AG08396 (cell line): ENCODE measurements at regions not wholly inside any gene's neighbourhood (a gene's known extent, or its start where the extent isn't known, plus 50 kb on each side); places are given as distances from the start of the nearest gene placed in this dataset.
A peak's percentile ranks its signal among the peaks of the same experiment; 100 is the strongest.

ENCODE experiments used
- DNase-seq: peaks from one replicate; pipeline ENCODE4 v3.0.0; 2012; ENCODE audit warnings: low spot score, mixed read lengths

- DNase-seq: no peak
Observed at GRCh38 chr1:88063605-88064004, 620.5 kb upstream of the PKN2 start.

- DNase-seq: no peak
Observed at GRCh38 chr1:88068407-88068960, 615.6 kb upstream of the PKN2 start.

- DNase-seq: no peak
Observed at GRCh38 chr1:88070956-88071355, 613.1 kb upstream of the PKN2 start.

GRCh38 chr1:88074661-88075060 lies 609.4 kb upstream of the PKN2 start:
- DNase-seq: no peak

GRCh38 chr1:88075813-88076212 lies 608.3 kb upstream of the PKN2 start:
- no peak for DNase-seq

GRCh38 chr1:88079036-88079435 lies 605.0 kb upstream of the PKN2 start:
- DNase-seq: no peak

GRCh38 chr1:88080875-88081274 lies 603.2 kb upstream of the PKN2 start:
- no peak for DNase-seq

- DNase-seq: no peak
Observed at GRCh38 chr1:88088481-88088880, 595.6 kb upstream of the PKN2 start.

- no peak for DNase-seq
Observed at GRCh38 chr1:88089961-88090360, 594.1 kb upstream of the PKN2 start.

GRCh38 chr1:88098881-88099280 lies 585.2 kb upstream of the PKN2 start:
- DNase-seq: no peak

- no peak for DNase-seq
Observed at GRCh38 chr1:88101041-88101440, 583.0 kb upstream of the PKN2 start.

- peak; percentile 4 for DNase-seq
Observed at GRCh38 chr1:88104236-88104635, 579.8 kb upstream of the PKN2 start.

GRCh38 chr1:88104886-88105285 lies 579.2 kb upstream of the PKN2 start:
- no peak for DNase-seq

GRCh38 chr1:88111816-88112215 lies 572.3 kb upstream of the PKN2 start:
- no peak for DNase-seq

GRCh38 chr1:88117597-88117996 lies 566.5 kb upstream of the PKN2 start:
- no peak for DNase-seq

- DNase-seq: no peak
Observed at GRCh38 chr1:88118176-88118845, 565.8 kb upstream of the PKN2 start.

- DNase-seq: no peak
Observed at GRCh38 chr1:88124614-88125013, 559.5 kb upstream of the PKN2 start.

- DNase-seq: no peak
Observed at GRCh38 chr1:88126467-88126866, 557.6 kb upstream of the PKN2 start.

- no peak for DNase-seq
Observed at GRCh38 chr1:88133991-88134390, 550.1 kb upstream of the PKN2 start.

GRCh38 chr1:88134983-88135921 lies 548.8 kb upstream of the PKN2 start:
- no peak for DNase-seq

- DNase-seq: no peak
Observed at GRCh38 chr1:88139633-88140032, 544.4 kb upstream of the PKN2 start.

- no peak for DNase-seq
Observed at GRCh38 chr1:88140325-88140724, 543.7 kb upstream of the PKN2 start.

- no peak for DNase-seq
Observed at GRCh38 chr1:88141499-88142074, 542.5 kb upstream of the PKN2 start.
